Tongue (tissue), 1 donor: ENCODE measurements at regions not wholly inside any gene's neighbourhood (a gene's known extent, or its start where the extent isn't known, plus 50 kb on each side); places are given as distances from the start of the nearest gene placed in this dataset.

Experiments
- DNase-seq: peaks from one replicate; pipeline ENCODE4 v3.0.0-alpha.2; 2015

DNA sequence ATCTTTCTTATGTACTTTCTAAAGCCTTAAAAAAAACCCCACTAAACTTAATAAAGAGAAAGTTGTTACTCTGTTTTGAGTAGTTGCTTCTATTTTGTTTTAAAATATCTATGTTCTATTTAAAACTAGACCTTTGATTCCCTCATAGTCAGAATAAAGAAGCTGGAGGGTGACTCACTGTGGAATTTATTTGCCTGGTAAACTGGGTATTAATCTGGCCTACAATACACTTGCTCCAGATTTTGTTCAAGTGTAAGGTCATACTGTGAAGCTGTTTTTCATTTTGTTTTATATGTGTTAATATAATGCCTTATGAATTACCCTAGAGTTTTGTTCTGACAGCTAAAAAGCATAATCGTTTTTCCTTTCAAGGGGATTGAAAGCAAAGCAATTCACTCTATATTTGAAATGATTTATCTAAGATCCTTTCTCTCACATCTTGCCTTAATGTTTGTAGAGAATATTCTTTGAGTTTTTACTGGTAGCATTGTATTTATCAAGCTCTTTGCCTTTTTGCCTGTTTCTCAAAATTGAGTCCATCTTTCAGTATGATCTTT lies 277.4 kb upstream of the PITX2 start:
- DNase-seq = no peak

DNA sequence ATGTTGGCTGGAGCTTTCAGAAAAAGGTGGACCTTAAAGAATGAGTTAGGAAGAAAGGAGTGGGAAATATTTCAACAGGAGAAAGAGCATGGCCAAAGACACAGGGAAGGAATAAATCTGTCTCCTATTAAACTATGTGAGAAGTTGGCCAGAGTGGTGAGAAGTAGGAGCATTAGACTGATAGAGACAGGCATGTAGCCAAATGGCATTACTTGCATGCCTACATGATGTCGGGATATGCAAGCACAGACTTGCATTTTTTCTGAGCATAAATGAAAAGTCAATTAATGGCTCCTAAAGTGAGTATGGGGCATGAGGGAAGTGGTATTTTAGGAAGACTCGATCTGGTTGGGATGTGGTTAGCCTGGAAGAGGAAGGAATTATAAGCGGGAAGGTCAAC lies 279.6 kb upstream of the PITX2 start:
- no peak for DNase-seq

GRCh38 chr4:110904435-110905065 lies 281.7 kb upstream of the PITX2 start:
- no peak for DNase-seq

GRCh38 chr4:110905367-110905766 lies 282.5 kb upstream of the PITX2 start:
- no peak for DNase-seq

DNA sequence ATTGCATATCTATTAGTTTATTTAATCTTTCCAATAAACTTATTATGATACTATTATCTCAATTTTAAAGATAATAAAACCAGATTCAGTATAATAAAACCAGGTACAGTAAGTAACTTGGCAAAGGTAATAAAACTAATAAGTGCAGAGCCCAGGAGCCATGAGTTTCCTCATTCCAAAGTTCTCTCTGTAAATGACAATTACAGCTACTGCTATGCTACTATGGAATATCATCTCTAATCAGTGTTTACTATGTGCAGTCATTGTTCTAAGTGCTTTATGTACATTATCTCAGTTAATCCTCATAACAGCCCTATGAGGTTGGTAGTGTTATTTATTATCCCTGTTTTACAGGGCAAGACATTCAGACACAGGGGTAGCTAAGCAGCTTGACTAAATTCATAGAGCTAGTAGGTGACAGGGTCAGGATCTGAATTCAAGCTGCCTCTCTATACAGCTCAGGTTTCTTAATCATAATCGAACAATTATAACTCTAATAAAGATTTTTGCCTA lies 285.0 kb upstream of the PITX2 start:
- no peak for DNase-seq

DNA sequence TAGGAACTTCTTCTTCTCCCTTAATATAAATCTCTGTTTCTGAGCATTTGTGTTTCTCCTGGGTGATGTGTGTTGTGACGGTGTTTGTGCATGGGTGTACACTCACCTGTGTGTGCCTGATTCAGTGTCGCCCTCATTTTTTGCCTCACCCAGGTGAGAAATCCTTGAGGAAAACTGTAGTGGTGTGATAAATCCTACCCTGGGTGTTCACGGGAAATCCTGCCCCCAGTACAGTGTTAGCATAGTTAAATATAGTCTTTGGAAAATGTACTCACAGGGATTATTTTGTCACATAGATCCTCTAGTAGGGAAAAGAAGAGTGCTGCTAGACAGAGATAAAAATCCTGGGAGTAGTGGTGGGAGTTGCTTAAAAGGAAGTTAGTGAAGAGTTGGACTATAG lies 291.9 kb upstream of the PITX2 start:
- no peak for DNase-seq

GRCh38 chr4:110915301-110915700 lies 292.4 kb upstream of the PITX2 start:
- DNase-seq = no peak

GRCh38 chr4:110916505-110916904 lies 293.6 kb upstream of the PITX2 start:
- no peak for DNase-seq

DNA sequence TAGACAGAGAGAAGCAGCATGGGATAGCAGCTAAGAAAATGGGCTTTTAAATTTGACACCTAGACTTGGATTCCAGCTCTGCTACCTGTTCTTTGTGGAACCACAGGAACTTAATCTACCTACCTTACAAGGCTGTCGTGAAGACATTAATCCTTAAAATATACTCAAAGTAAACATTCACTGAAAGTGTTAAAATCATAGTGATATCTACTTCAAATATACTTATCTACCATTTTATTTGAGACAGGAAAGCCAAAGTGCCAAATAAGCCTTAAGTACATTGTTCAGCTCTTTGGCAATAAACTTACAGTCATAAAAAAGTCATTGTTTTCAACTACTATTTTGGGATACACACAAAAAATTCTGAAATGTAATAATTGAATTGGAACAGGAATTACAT lies 295.0 kb upstream of the PITX2 start:
- DNase-seq = no peak

GRCh38 chr4:110920990-110921389 lies 298.1 kb upstream of the PITX2 start:
- no peak for DNase-seq

DNA sequence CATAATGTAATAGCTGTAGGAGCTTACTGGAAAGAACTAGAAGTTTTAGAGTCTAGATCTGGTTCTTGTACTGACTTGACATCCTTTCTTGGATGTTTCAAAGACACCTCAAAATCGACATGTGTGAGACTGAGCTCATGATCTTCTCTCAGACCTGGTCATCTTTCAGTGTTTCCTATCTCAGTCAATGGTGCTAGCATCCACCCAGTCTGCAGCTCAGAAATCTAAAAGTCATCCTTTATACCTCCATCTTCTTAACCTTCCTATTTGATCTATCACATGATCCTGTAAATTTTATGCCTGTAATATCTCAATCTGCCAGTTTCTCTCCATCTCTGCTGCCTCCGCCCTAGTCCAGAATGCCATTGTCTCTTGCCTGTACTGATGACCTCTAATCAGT lies 301.9 kb upstream of the PITX2 start:
- no peak for DNase-seq

GRCh38 chr4:110926841-110927400 lies 304.0 kb upstream of the PITX2 start:
- DNase-seq = no peak

GRCh38 chr4:110933341-110933740 lies 310.5 kb upstream of the PITX2 start:
- DNase-seq = no peak

DNA sequence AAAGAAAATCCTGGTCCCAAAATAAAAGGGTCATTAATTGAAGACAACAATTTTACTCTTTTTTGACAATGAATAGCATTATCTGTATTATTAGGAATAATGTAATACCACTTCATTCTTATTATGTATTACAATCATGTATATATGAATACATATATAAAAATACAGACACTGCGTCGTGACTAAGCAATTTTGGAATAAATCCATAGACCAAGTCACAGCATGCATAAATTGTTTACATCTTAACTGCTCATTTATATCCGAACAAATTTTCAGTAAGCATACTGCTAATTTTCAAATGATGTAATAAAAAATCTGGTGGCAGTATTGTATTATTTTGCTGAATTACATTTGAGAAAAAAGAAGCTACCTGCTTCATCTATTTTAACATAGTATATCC lies 321.6 kb upstream of the PITX2 start:
- DNase-seq = no peak

GRCh38 chr4:110945600-110945999 lies 322.7 kb upstream of the PITX2 start:
- DNase-seq = no peak

GRCh38 chr4:110949542-110949941 lies 326.7 kb upstream of the PITX2 start:
- DNase-seq = no peak

GRCh38 chr4:110950731-110951130 lies 327.9 kb upstream of the PITX2 start:
- peak; percentile 47 for DNase-seq

DNA sequence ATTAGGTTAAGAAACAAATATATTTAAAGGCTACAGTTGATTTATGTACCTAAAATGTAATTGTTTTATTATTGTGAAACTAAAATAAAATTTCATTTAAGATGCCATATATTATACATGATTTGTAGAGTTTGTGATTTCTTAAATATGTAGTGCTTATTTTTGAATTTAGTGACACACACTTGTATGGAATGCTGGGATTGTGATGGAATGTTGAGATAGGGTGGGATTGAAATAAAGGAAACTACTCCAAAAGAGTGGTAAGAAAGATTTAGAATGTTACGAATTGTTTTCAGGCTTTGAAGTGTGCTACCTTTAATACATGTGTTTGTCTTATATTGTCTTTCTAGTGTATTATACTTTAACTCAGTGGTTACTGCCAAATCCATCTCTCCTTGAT lies 330.3 kb upstream of the PITX2 start:
- DNase-seq = peak; percentile 16

GRCh38 chr4:110953898-110954297 lies 331.0 kb upstream of the PITX2 start:
- DNase-seq = peak; percentile 32

DNA sequence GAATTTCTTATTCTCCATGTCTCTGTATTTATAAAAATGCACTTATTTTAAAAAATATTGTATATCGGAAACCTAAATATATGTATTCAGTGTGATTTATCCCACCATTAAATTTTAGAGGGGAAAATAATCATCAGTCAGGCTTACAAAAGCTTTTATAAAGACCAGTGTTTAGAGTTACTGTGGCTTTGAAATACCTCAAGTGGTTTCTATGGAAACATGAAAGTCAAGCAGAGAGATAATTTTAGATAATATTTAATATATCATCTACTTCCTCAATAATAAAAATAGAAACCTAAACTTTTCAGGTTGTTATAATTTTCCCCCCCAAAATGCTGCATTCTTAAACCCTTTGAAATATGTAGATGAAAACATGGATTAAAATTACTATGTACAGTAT lies 332.9 kb upstream of the PITX2 start:
- peak; percentile 11 for DNase-seq

GRCh38 chr4:110959041-110959643 lies 336.3 kb upstream of the PITX2 start:
- peak; percentile 68 for DNase-seq

DNA sequence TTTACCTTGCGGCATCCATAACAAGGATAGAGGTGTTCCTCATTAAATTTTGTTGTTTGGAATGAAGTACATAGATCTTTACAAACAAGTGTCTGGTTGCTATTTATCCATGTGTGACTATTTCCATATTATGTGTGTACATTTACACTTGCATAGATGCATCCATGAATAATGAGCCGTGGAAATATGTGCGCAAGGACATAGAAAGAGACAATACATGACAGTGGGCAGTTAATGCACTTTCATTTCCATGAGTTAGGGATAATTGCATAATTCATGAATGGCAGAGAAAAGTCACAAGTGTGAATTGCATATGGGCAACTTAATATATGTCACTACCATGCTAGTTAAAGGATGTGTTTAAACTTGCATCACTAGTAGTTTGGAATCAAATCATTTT lies 338.2 kb upstream of the PITX2 start:
- peak; percentile 20 for DNase-seq

DNA sequence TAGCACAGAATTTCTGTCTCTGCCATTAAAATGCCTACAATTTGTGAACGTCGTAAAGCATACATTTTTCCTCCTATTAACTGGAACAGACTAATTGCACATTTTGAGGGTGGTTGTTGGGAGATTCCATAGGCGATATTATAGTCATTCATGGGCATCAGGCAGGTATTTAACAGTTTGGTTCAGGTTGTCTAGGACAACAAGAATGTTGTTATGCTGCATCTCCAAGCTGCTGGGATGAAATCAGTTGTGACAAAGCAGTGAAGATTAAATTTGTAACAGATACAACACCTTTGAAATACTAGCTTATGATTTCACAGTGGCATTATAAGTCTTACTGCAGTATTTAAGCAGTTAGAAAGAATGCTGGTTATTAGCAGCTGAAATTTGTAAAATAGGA lies 339.7 kb upstream of the PITX2 start:
- peak; percentile 41 for DNase-seq
